Heart left ventricle (tissue), 16 donors: ENCODE measurements at regions not wholly inside any gene's neighbourhood (a gene's known extent, or its start where the extent isn't known, plus 50 kb on each side); places are given as distances from the start of the nearest gene placed in this dataset.

Experiments
- ATAC-seq, 4 donors: fragments of 200-7000 bp; cut with Tn5 transposase; one replicate each; pipeline ENCODE4 v1.9.1; 2020 to 2022; ENCODE audit warnings: moderate library complexity in 4 of 4, mild to moderate bottlenecking in 3 of 4, moderate number of reproducible peaks in 1 of 4
- DNase-seq, 5 donors: peaks; one replicate each; pipeline ENCODE4 v3.0.0-alpha.2; 2020
- H3K27ac ChIP-seq, 12 donors: fragments of 200-600 bp; sonication (generic) in 4 of 12; one replicate each; pipeline versions ENCODE4 v1.5.0 to v1.8.0; 2016 to 2022; ENCODE audit warnings: mild to moderate bottlenecking in 2 of 12
- H3K27me3 ChIP-seq, 9 donors: fragments of 200-600 bp; sonication (generic) in 2 of 9; one replicate each; pipeline versions ENCODE4 v1.5.1 to v1.8.0; 2016 to 2022; ENCODE audit warnings: mild to moderate bottlenecking in 3 of 9
- H3K36me3 ChIP-seq, 9 donors: fragments of 200-600 bp; sonication (generic) in 2 of 9; one replicate each; pipeline versions ENCODE4 v1.5.0 to v1.8.0; 2018 to 2022; ENCODE audit warnings: mild to moderate bottlenecking in 2 of 9
- H3K4me1 ChIP-seq, 12 donors: fragments of 200-600 bp; sonication (generic) in 4 of 12; one replicate each; pipeline versions ENCODE4 v1.5.0 to v1.8.0; 2016 to 2022; ENCODE audit warnings: mild to moderate bottlenecking in 3 of 12
- H3K4me3 ChIP-seq, 12 donors: fragments of 200-600 bp; sonication (generic) in 4 of 12; one replicate each; pipeline versions ENCODE4 v1.5.0 to v1.8.0; 2017 to 2022; ENCODE audit warnings: mild to moderate bottlenecking in 9 of 12, moderate library complexity in 4 of 12
- H3K9me3 ChIP-seq, 12 donors: fragments of 200-600 bp; sonication (generic) in 4 of 12; one replicate each; pipeline versions ENCODE4 v1.5.0 to v1.8.0; 2016 to 2022; ENCODE audit warnings: mild to moderate bottlenecking in 1 of 12
- POLR2A ChIP-seq, 2 donors: fragments of 450-650 bp; IDR thresholded peaks; one replicate each; pipeline ENCODE4 v1.6.1; 2017; ENCODE audit warnings: antibody characterized with exemption in 2 of 2, mild to moderate bottlenecking in 2 of 2, moderate library complexity in 2 of 2
- WGBS, 4 donors: extraction: QIAGEN DNeasy Blood & Tissue Kit in 2 of 4; methylation state at CpG; one replicate each; pipeline versions ENCODE4 v1.1.5 to v1.1.7; 2013 to 2018; 5-methylcytosine and 5-hydroxymethylcytosine counted together
- intact Hi-C, 10 donors: fragments of 100-400 bp; cut with DNase I; formaldehyde crosslinking; loops; one replicate each; pipeline versions ENCODE4 v1.11.1 to v1.14.2; 2022
- TF ChIP-seq, protein P1 (sequence below), 12 donors: fragments of 200-600 bp; sonication (generic) in 4 of 12; IDR thresholded peaks; one replicate each; pipeline versions ENCODE4 v1.5.0 to v1.8.0; 2018 to 2022; ENCODE audit warnings: antibody characterized with exemption in 12 of 12, mild to moderate bottlenecking in 5 of 12
- donor health status: ischemic (EF 13 %, LVEDD 7.1; RV severe dilation, severe dysfunction).
- donor health status: healthy with polysubstance abuse.
- donor health status: DM: no; HTN: yes; CAD: no.
- donor health status: DM: no; HTN: no; CAD: no.
- donor health status: ischemic (EF 25% LVEDD 6.9; RV normal size, moderate dysfunction).
- donor health status: ischemic (EF 25% LVEDD 5.7; RV mildly dilated, moderate dysfunction).
- donor health status: healthy.
- donor health status: DM: yes; HTN: yes; CAD: no.
- donor health status: ischemic (EF 35%, LVEDD 5.7; RV mildly dilated, moderate dysfunction).
- donor health status: nonischemic (EF 11% LVEDD 7.7; RV severe dilation, severe dysfunction).
- donor health status: DM: yes; HTN: yes; CAD: no.
- donor health status: PGD.
- donor health status: ischemic (EF 29% LVEDD 5.4; RV normal size, mild dysfunction).
- donor health status: nonischemic (EF 23%, LVEDD 6.1; RV moderate dilation, normal function).

- H3K4me3 ChIP-seq: no peak overlapping the region
- 82 to 90% (median 87%) methylated on average over 16 to 27 of the region's 27 CpGs for WGBS, 4 donors
- TF ChIP-seq POLR2A (IDR thresholded peaks at IDR 0.05): no peak
- TF ChIP-seq, protein P1, sequence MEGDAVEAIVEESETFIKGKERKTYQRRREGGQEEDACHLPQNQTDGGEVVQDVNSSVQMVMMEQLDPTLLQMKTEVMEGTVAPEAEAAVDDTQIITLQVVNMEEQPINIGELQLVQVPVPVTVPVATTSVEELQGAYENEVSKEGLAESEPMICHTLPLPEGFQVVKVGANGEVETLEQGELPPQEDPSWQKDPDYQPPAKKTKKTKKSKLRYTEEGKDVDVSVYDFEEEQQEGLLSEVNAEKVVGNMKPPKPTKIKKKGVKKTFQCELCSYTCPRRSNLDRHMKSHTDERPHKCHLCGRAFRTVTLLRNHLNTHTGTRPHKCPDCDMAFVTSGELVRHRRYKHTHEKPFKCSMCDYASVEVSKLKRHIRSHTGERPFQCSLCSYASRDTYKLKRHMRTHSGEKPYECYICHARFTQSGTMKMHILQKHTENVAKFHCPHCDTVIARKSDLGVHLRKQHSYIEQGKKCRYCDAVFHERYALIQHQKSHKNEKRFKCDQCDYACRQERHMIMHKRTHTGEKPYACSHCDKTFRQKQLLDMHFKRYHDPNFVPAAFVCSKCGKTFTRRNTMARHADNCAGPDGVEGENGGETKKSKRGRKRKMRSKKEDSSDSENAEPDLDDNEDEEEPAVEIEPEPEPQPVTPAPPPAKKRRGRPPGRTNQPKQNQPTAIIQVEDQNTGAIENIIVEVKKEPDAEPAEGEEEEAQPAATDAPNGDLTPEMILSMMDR (IDR thresholded peaks at IDR 0.05): no peak
- no peak for ATAC-seq
- no peaks in the 10 kb centered on the region for H3K36me3 ChIP-seq
- intact Hi-C loops: loop anchor here (2.0 to 10.0 kb wide), 14 partner anchors 128 to 1240 kb away; partner anchors contain the start of gene RTL6 (in 1 of the 10)
- DNase-seq: no peak
- no peak overlapping the region for H3K27ac ChIP-seq
- peaks cover 0 to 26% (median 0%) of the 10 kb centered on the region in 9 donors for H3K27me3 ChIP-seq
- peaks cover 0 to 15% (median 5%) of the 10 kb centered on the region in 12 donors for H3K4me1 ChIP-seq
- H3K9me3 ChIP-seq: no peaks in the 10 kb centered on the region
These were observed 77.1 kb upstream of the PRR5 start for GRCh38 chr22:44624689-44625420.

GRCh38 chr22:44623771-44624510 is 78.1 kb upstream of the PRR5 start:
- Histone ChIP-seq H3K9me3 (no peaks in the 10 kb centered on the region), H3K4me1 (peaks cover 0 to 17% (median 5%) of the 10 kb centered on the region in 12 donors), H3K27ac (no peak overlapping the region), H3K36me3 (no peaks in the 10 kb centered on the region), H3K4me3 (no peak overlapping the region), H3K27me3 (peaks cover 0 to 26% (median 0%) of the 10 kb centered on the region in 9 donors)
- ATAC-seq (peak in 3 of 4 donors; percentile 33 to 57 (median 40)), DNase-seq (no peak)
- 42 to 55% (median 49%) methylated on average over 24 of the region's 24 CpGs for WGBS, 4 donors
- intact Hi-C loops: loop anchor here in 7 of 10 donors (2.0 to 10.0 kb wide), 11 partner anchors 127 to 1239 kb away; partner anchors contain the start of gene RTL6 (in 1 of the 7)
- TF ChIP-seq POLR2A (IDR thresholded peaks at IDR 0.05): no peak
- TF ChIP-seq, protein P1 (IDR thresholded peaks at IDR 0.05): peak; percentile 16 to 56 (median 41)

- Histone ChIP-seq H3K27me3 (peaks cover 0 to 26% (median 2%) of the 10 kb centered on the region in 9 donors), H3K4me3 (no peak overlapping the region), H3K9me3 (no peaks in the 10 kb centered on the region), H3K27ac (no peak overlapping the region), H3K36me3 (no peaks in the 10 kb centered on the region), H3K4me1 (peaks cover 0 to 17% (median 5%) of the 10 kb centered on the region in 12 donors)
- no peak for ATAC-seq
- TF ChIP-seq, protein P1 (IDR thresholded peaks at IDR 0.05): no peak
- no peak for TF ChIP-seq POLR2A (IDR thresholded peaks at IDR 0.05)
- intact Hi-C loops: loop anchor here in 7 of 10 donors (5.0 to 10.0 kb wide), 8 partner anchors 125 to 1238 kb away; partner anchors contain the start of gene RTL6 (in 1 of the 7)
- 82 to 95% (median 83%) methylated on average over 9 to 11 of the region's 11 CpGs for WGBS, 4 donors
- peak in 1 of 5 donors; percentile 47 for DNase-seq
These were observed 79.3 kb upstream of the PRR5 start for GRCh38 chr22:44622679-44623078.

GRCh38 chr22:44622147-44622427 is 79.9 kb upstream of the PRR5 start:
- Histone ChIP-seq H3K27ac (no peak overlapping the region), H3K9me3 (no peaks in the 10 kb centered on the region), H3K4me1 (peaks cover 0 to 17% (median 5%) of the 10 kb centered on the region in 12 donors), H3K4me3 (no peak overlapping the region), H3K27me3 (peaks cover 0 to 24% (median 2%) of the 10 kb centered on the region in 9 donors), H3K36me3 (no peaks in the 10 kb centered on the region)
- no peak for ATAC-seq
- TF ChIP-seq, protein P1 (IDR thresholded peaks at IDR 0.05): no peak
- no peak for TF ChIP-seq POLR2A (IDR thresholded peaks at IDR 0.05)
- intact Hi-C loops: loop anchor here in 7 of 10 donors (5.0 to 10.0 kb wide), 8 partner anchors 125 to 1237 kb away; partner anchors contain the start of gene RTL6 (in 1 of the 7)
- peak in 1 of 5 donors; percentile 33 for DNase-seq
- WGBS, 4 donors: 49 to 69% (median 54%) methylated on average over 7 to 8 of the region's 8 CpGs
